ENCODE measurements at regions not wholly inside any gene's neighbourhood (a gene's known extent, or its start where the extent isn't known, plus 50 kb on each side); places are given as distances from the start of the nearest gene placed in this dataset.

- Histone ChIP-seq H3K9me3 (ENCODE audit: low read length) (no peaks in the 10 kb centered on the region), H3K4me2 (ENCODE audit: low read depth, low read length) (no peak overlapping the region), H3K9ac (ENCODE audit: insufficient read depth, low read depth, low read length) (no peak overlapping the region), H3K27me3 (ENCODE audit: control insufficient read depth in 1 of 2, insufficient read depth in 2 of 2, low read length in 2 of 2) (no peaks in the 10 kb centered on the region), H4K20me1 (ENCODE audit: insufficient read depth, low read length) (no peaks in the 10 kb centered on the region), H3K4me3 (replicated peaks in 1 of 3; ENCODE audit: insufficient read depth in 1 of 3, low read depth in 2 of 3, low read length in 3 of 3) (no peak overlapping the region), H3K27ac (ENCODE audit: extremely low read length, insufficient read depth, low read length) (no peak overlapping the region), H3K4me1 (ENCODE audit: insufficient read depth, low read length) (no peaks in the 10 kb centered on the region), H3K79me2 (ENCODE audit: insufficient read depth, low read length) (no peaks in the 10 kb centered on the region), H2AFZ (ENCODE audit: low read length) (no peak overlapping the region), H3K36me3 (replicated peaks in 1 of 2; ENCODE audit: control insufficient read depth in 1 of 2, insufficient read depth in 2 of 2, low read length in 2 of 2) (no peaks in the 10 kb centered on the region)
- in situ Hi-C loops (cut with HindIII; ENCODE audit: extremely low pct_ligation_motif_present, low pct_unique_long_range_greater_than_20kb) = no loop called here
- intact Hi-C loops (cut with micrococcal nuclease; ENCODE audit: unreplicated experiment) = no loop called here
- POLR2A ChIA-PET = no interaction called here
- no peak for DNase-seq (ENCODE audit: low spot score)
- no peak for ATAC-seq
- no TSS peak for BruUV-seq (replicated peaks)
- FAIRE-seq = no peak
- 2% methylated on average over 4 of the region's 4 CpGs for WGBS (ENCODE audit: low lambda C conversion rate)
- CTCF ChIA-PET (ENCODE audit: low intra/inter-chr PET ratio, low total read pairs) = no interaction called here
- TF ChIP-seq AFF4 (CRISPR knock-in tag; IDR thresholded peaks at IDR 0.05) (no peak), ZNF326 (CRISPR knock-in tag; IDR thresholded peaks at IDR 0.05; ENCODE audit: borderline replicate concordance) (no peak), SETDB1 (CRISPR knock-in tag; IDR thresholded peaks at IDR 0.05; ENCODE audit: borderline replicate concordance) (no peak), NAIF1 (CRISPR knock-in tag; IDR thresholded peaks at IDR 0.05; ENCODE audit: borderline replicate concordance) (no peak), AKNA (CRISPR knock-in tag; IDR thresholded peaks at IDR 0.05; ENCODE audit: borderline replicate concordance) (no peak), TFAP4 (IDR thresholded peaks at IDR 0.05; ENCODE audit: borderline replicate concordance, low read depth) (no peak), ZNF839 (CRISPR knock-in tag; IDR thresholded peaks at IDR 0.05; ENCODE audit: borderline replicate concordance) (no peak), ZNF564 (CRISPR knock-in tag; IDR thresholded peaks at IDR 0.05) (no peak), ZNF776 (CRISPR knock-in tag; IDR thresholded peaks at IDR 0.05) (no peak), ZNF550 (CRISPR knock-in tag; IDR thresholded peaks at IDR 0.05; ENCODE audit: borderline replicate concordance) (no peak), CBX5 (CRISPR knock-in tag; IDR thresholded peaks at IDR 0.05; ENCODE audit: borderline replicate concordance) (no peak), CC2D1A (CRISPR knock-in tag; IDR thresholded peaks at IDR 0.05) (no peak), NRL (CRISPR knock-in tag; IDR thresholded peaks at IDR 0.05; ENCODE audit: borderline replicate concordance) (no peak), ZNF558 (CRISPR knock-in tag; IDR thresholded peaks at IDR 0.05; ENCODE audit: borderline replicate concordance) (no peak)
These were observed 56.9 kb upstream of the PTGS2 start for GRCh38 chr1:186736971-186737685.
